Activated B cell treated with CpG ODN at 0.5 μM for 24 hours (primary cell): ENCODE measurements at regions not wholly inside any gene's neighbourhood (a gene's known extent, or its start where the extent isn't known, plus 50 kb on each side); places are given as distances from the start of the nearest gene placed in this dataset.

Experiments
- ATAC-seq: fragments of 200-7000 bp; cut with Tn5 transposase; one replicate; pipeline ENCODE4 v1.10.0; 2021; ENCODE audit warnings: low read depth, mild to moderate bottlenecking, moderate library complexity
- CTCF ChIA-PET: fragments of 350-600 bp; sonication (Branson Sonifier 250); formaldehyde crosslinking; loops from one replicate; lab custom pipeline; 2021; ENCODE audit warnings: antibody characterized with exemption; lab: Charles Lee
- POLR2A ChIA-PET: fragments of 350-600 bp; sonication (Branson Sonifier 250); formaldehyde crosslinking; loops from one replicate; lab custom pipeline; 2021; ENCODE audit warnings: antibody characterized with exemption; lab: Charles Lee
- DNase-seq: peaks from one replicate; pipeline ENCODE4 v3.0.0; 2022
- H3K27ac Mint-ChIP-seq: one replicate; pipeline ENCODE4 v1.8.0; 2020; ENCODE audit warnings: mixed read lengths
- H3K27me3 Mint-ChIP-seq: one replicate; pipeline ENCODE4 v1.8.0; 2021; ENCODE audit warnings: mixed read lengths
- H3K36me3 Mint-ChIP-seq: one replicate; pipeline ENCODE4 v1.8.0; 2021; ENCODE audit warnings: low read depth, mixed read lengths
- H3K4me1 Mint-ChIP-seq: one replicate; pipeline ENCODE4 v1.8.0; 2021; ENCODE audit warnings: mixed read lengths
- H3K4me3 Mint-ChIP-seq: one replicate; pipeline ENCODE4 v1.8.0; 2020; ENCODE audit warnings: mild to moderate bottlenecking, mixed read lengths
- H3K9me3 Mint-ChIP-seq: one replicate; pipeline ENCODE4 v1.8.0; 2020; ENCODE audit warnings: mixed read lengths
- CTCF ChIP-seq: fragments of 200-600 bp; IDR thresholded peaks from one replicate; pipeline ENCODE4 v1.8.0; 2022; ENCODE audit warnings: antibody characterized with exemption, mild to moderate bottlenecking
- intact Hi-C: fragments of 100-400 bp; cut with micrococcal nuclease; formaldehyde crosslinking; loops from one replicate; pipeline ENCODE4 v1.15.1; 2024

GRCh38 chr6:27111743-27112142, 135.8 kb upstream of the PRSS16 start:
- no peak for TF ChIP-seq CTCF
- Mint-ChIP-seq H3K4me3 (no peak overlapping the region), H3K4me1 (no peaks in the 10 kb centered on the region), H3K9me3 (peaks cover 4% of the 10 kb centered on the region), H3K27me3 (peaks cover 10% of the 10 kb centered on the region), H3K36me3 (no peaks in the 10 kb centered on the region), H3K27ac (no peak overlapping the region)
- ChIA-PET POLR2A (no interaction called here), CTCF (no interaction called here)
- ATAC-seq (no peak), DNase-seq (no peak)
- intact Hi-C loops: no loop called here

GRCh38 chr6:27112974-27113373, 134.5 kb upstream of the PRSS16 start:
- Mint-ChIP-seq H3K27ac (no peak overlapping the region), H3K4me3 (no peak overlapping the region), H3K4me1 (no peaks in the 10 kb centered on the region), H3K9me3 (peaks cover 4% of the 10 kb centered on the region), H3K36me3 (no peaks in the 10 kb centered on the region), H3K27me3 (peaks cover 10% of the 10 kb centered on the region)
- ATAC-seq: no peak
- ChIA-PET CTCF (no interaction called here), POLR2A (no interaction called here)
- intact Hi-C loops: no loop called here
- DNase-seq: no peak
- no peak for TF ChIP-seq CTCF

- intact Hi-C loops: no loop called here
- Mint-ChIP-seq H3K27ac (no peak overlapping the region), H3K9me3 (no peaks in the 10 kb centered on the region), H3K4me3 (no peak overlapping the region), H3K4me1 (no peaks in the 10 kb centered on the region), H3K36me3 (peaks cover under 1% of the 10 kb centered on the region), H3K27me3 (no peaks in the 10 kb centered on the region)
- POLR2A ChIA-PET: no interaction called here
- ATAC-seq (no peak), DNase-seq (no peak)
- TF ChIP-seq CTCF: no peak
- CTCF ChIA-PET: no interaction called here
These were observed 128.2 kb upstream of the PRSS16 start for GRCh38 chr6:27119329-27119728.

- ATAC-seq: no peak
- CTCF ChIA-PET: interaction anchor here (0.6 kb wide), 1 partner anchor 1239 kb away, joined by 3 read pairs; no protein-coding TSS in a partner anchor
- no peaks in the 10 kb centered on the region for H3K4me1 Mint-ChIP-seq
- no peak overlapping the region for H3K4me3 Mint-ChIP-seq
- H3K27ac Mint-ChIP-seq: no peak overlapping the region
- no peaks in the 10 kb centered on the region for H3K9me3 Mint-ChIP-seq
- H3K27me3 Mint-ChIP-seq: no peaks in the 10 kb centered on the region
- TF ChIP-seq CTCF: no peak
- DNase-seq: no peak
- POLR2A ChIA-PET: no interaction called here
- H3K36me3 Mint-ChIP-seq: peaks cover 2% of the 10 kb centered on the region
- intact Hi-C loops: no loop called here
These were observed 127.7 kb upstream of the PRSS16 start for GRCh38 chr6:27119761-27120160.

- ATAC-seq (no peak), DNase-seq (no peak)
- no peaks in the 10 kb centered on the region for H3K9me3 Mint-ChIP-seq
- ChIA-PET POLR2A (no interaction called here), CTCF (interaction anchor here (1.4 kb wide), 1 partner anchor 651 kb away, joined by 4 read pairs; no protein-coding TSS in a partner anchor)
- no peak for TF ChIP-seq CTCF
- H3K4me1 Mint-ChIP-seq: peaks cover 5% of the 10 kb centered on the region
- intact Hi-C loops: no loop called here
- no peak overlapping the region for H3K4me3 Mint-ChIP-seq
- H3K36me3 Mint-ChIP-seq: peaks cover 2% of the 10 kb centered on the region
- no peak overlapping the region for H3K27ac Mint-ChIP-seq
- no peaks in the 10 kb centered on the region for H3K27me3 Mint-ChIP-seq
These were observed 125.9 kb upstream of the PRSS16 start for GRCh38 chr6:27121640-27122039.
